ENCODE measurements at regions not wholly inside any gene's neighbourhood (a gene's known extent, or its start where the extent isn't known, plus 50 kb on each side); places are given as distances from the start of the nearest gene placed in this dataset.
A peak's percentile ranks its signal among the peaks of the same experiment; 100 is the strongest.
"Not testable (repeated sequence)": the region's sequence is repeated elsewhere in the genome, so short reads cannot be mapped to it uniquely, and the experiment has no call there.

- DNase-seq = no peak
Observed at GRCh38 chr10:2887391-2888070, 179.8 kb upstream of the PFKP start.

- no peak for DNase-seq
Observed at GRCh38 chr10:2886662-2887061, 180.7 kb upstream of the PFKP start.

GRCh38 chr10:2885288-2886278, 181.8 kb upstream of the PFKP start:
- DNase-seq = peak; percentile 32

- DNase-seq = not testable (repeated sequence)
Observed at GRCh38 chr10:2883983-2884540, 183.3 kb upstream of the PFKP start.

- no peak for DNase-seq
Observed at GRCh38 chr10:2883238-2883637, 184.1 kb upstream of the PFKP start.

- no peak for DNase-seq
Observed at GRCh38 chr10:2882628-2883027, 184.7 kb upstream of the PFKP start.

- no peak for DNase-seq
Observed at GRCh38 chr10:2881720-2882620, 185.4 kb upstream of the PFKP start.

GRCh38 chr10:2880050-2880449, 187.3 kb upstream of the PFKP start:
- DNase-seq = not testable (repeated sequence)

GRCh38 chr10:2878818-2879217, 188.5 kb upstream of the PFKP start:
- DNase-seq = no peak

- DNase-seq = no peak
Observed at GRCh38 chr10:2876032-2876431, 191.3 kb upstream of the PFKP start.

- DNase-seq = no peak
Observed at GRCh38 chr10:2874963-2875362, 192.4 kb upstream of the PFKP start.

- DNase-seq = no peak
Observed at GRCh38 chr10:2873769-2874168, 193.6 kb upstream of the PFKP start.

- DNase-seq = no peak
Observed at GRCh38 chr10:2871673-2872219, 195.6 kb upstream of the PFKP start.

- DNase-seq = no peak
Observed at GRCh38 chr10:2870654-2871053, 196.7 kb upstream of the PFKP start.

- DNase-seq = no peak
Observed at GRCh38 chr10:2867788-2868299, 199.5 kb upstream of the PFKP start.

- no peak for DNase-seq
Observed at GRCh38 chr10:2866569-2866968, 200.8 kb upstream of the PFKP start.

GRCh38 chr10:2861632-2862210, 205.6 kb upstream of the PFKP start:
- no peak for DNase-seq

- no peak for DNase-seq
Observed at GRCh38 chr10:2858452-2858851, 208.9 kb upstream of the PFKP start.

GRCh38 chr10:2856598-2856997, 210.8 kb upstream of the PFKP start:
- DNase-seq = no peak

- no peak for DNase-seq
Observed at GRCh38 chr10:2852574-2853323, 214.6 kb upstream of the PFKP start.

- DNase-seq = no peak
Observed at GRCh38 chr10:2851566-2851965, 215.8 kb upstream of the PFKP start.

Measured in KG1 (cell line).